SK-N-SH (cell line): ENCODE measurements at regions not wholly inside any gene's neighbourhood (a gene's known extent, or its start where the extent isn't known, plus 50 kb on each side); places are given as distances from the start of the nearest gene placed in this dataset.

Experiments
- CTCF ChIA-PET: fragments of 300-600, 350-600 bp; formaldehyde crosslinking; extraction: SDS; loops from one replicate; lab custom pipeline; 2021; lab: Yijun Ruan, JAX
- POLR2A ChIA-PET: fragments of 350-600 bp; sonication (Branson Sonifier 250); formaldehyde crosslinking; extraction: SDS; loops from one replicate; lab custom pipeline; 2020; ENCODE audit warnings: antibody characterized with exemption, inconsistent platforms; lab: Yijun Ruan, JAX
- DNase-seq: peaks from one replicate; pipeline ENCODE4 v3.0.0; 2012
- H2AFZ ChIP-seq: fragments of 200-600 bp; sonication (generic); 2 replicates; pipeline ENCODE4 v1.8.1; 2016; ENCODE audit warnings: antibody characterized with exemption, mild to moderate bottlenecking, low read depth
- H3F3A ChIP-seq: fragments of 200-600 bp; sonication (generic); replicated peaks from 2 replicates; pipeline ENCODE3; 2016; ENCODE audit warnings: antibody characterized with exemption, mild to moderate bottlenecking; ENCODE audit not compliant: insufficient read depth
- H3K27ac ChIP-seq, 2 experiments: fragments of 200-500 bp in 1 of 2; fragments of 200-600 bp in 1 of 2; sonication (Bioruptor generic) in 1 of 2; sonication (generic), shearing (Covaris generic) in 1 of 2; 2 replicates each; pipeline versions ENCODE4 v1.5.1 to v1.6.1; 2014 to 2016; ENCODE audit warnings: low read depth in 2 of 2, inconsistent platforms in 1 of 2, low read length in 1 of 2, mild to moderate bottlenecking in 1 of 2, mixed read lengths in 1 of 2
- H3K27me3 ChIP-seq: fragments of 200-600 bp; sonication (generic), shearing (Covaris generic); 2 replicates; pipeline ENCODE4 v1.6.1; 2016; ENCODE audit warnings: mixed run types; ENCODE audit not compliant: insufficient read depth
- H3K36me3 ChIP-seq, 2 experiments: fragments of 200-500 bp in 1 of 2; fragments of 200-600 bp in 1 of 2; sonication (Bioruptor generic) in 1 of 2; sonication (generic) in 1 of 2; replicated peaks in 1 of 2; 2 replicates each; pipeline versions ENCODE3 to v1.5.1; 2014 to 2016; ENCODE audit warnings: low read length in 1 of 2, mild to moderate bottlenecking in 1 of 2; ENCODE audit not compliant: insufficient read depth in 2 of 2, control insufficient read depth in 1 of 2
- H3K4me1 ChIP-seq, 2 experiments: fragments of 200-500 bp in 1 of 2; fragments of 200-600 bp in 1 of 2; sonication (Bioruptor generic) in 1 of 2; sonication (generic), shearing (Covaris generic) in 1 of 2; 2 replicates each; pipeline versions ENCODE4 v1.5.1 to v1.6.1; 2014 to 2016; ENCODE audit warnings: low read depth in 1 of 2, low read length in 1 of 2, mixed run types in 1 of 2; ENCODE audit not compliant: insufficient read depth in 2 of 2, control insufficient read depth in 1 of 2
- H3K4me2 ChIP-seq: fragments of 200-600 bp; sonication (generic), shearing (Covaris generic); 2 replicates; pipeline ENCODE4 v1.6.1; 2017; ENCODE audit warnings: mixed run types
- H3K4me3 ChIP-seq, 2 experiments: fragments of 200-500 bp in 1 of 2; fragments of 200-600 bp in 1 of 2; sonication (Bioruptor generic) in 1 of 2; sonication (generic), shearing (Covaris generic) in 1 of 2; 2 replicates each; pipeline versions ENCODE4 v1.5.1 to v1.8.1; 2014 to 2016; ENCODE audit warnings: low read depth in 2 of 2, inconsistent platforms in 1 of 2, low read length in 1 of 2, mild to moderate bottlenecking in 1 of 2, mixed read lengths in 1 of 2, moderate library complexity in 1 of 2
- H3K79me2 ChIP-seq: fragments of 200-600 bp; sonication (generic); 2 replicates; pipeline ENCODE4 v1.8.1; 2017; ENCODE audit warnings: mild to moderate bottlenecking; ENCODE audit not compliant: insufficient read depth
- H3K9ac ChIP-seq: fragments of 200-600 bp; sonication (generic); 2 replicates; pipeline ENCODE4 v1.6.1; 2017; ENCODE audit warnings: mixed run types
- H3K9me2 ChIP-seq: fragments of 200-600 bp; sonication (generic); 2 replicates; pipeline ENCODE4 v1.6.1; 2017; ENCODE audit warnings: mixed run types
- H3K9me3 ChIP-seq: fragments of 200-600 bp; sonication (generic); 2 replicates; pipeline ENCODE4 v1.6.1; 2017; ENCODE audit warnings: mixed run types, mild to moderate bottlenecking, moderate library complexity
- H4K20me1 ChIP-seq: fragments of 200-600 bp; sonication (generic); 2 replicates; pipeline ENCODE4 v1.6.1; 2017; ENCODE audit warnings: mild to moderate bottlenecking, mixed run types; ENCODE audit not compliant: insufficient read depth
- FOSL2 ChIP-seq: IDR thresholded peaks from 2 replicates; pipeline ENCODE4 v1.4.0; 2012; ENCODE audit warnings: low read depth, mild to moderate bottlenecking, moderate library complexity, borderline replicate concordance
- JUND ChIP-seq: IDR thresholded peaks from 2 replicates; pipeline ENCODE4 v1.4.0; 2012
- PBX3 ChIP-seq: IDR thresholded peaks from 2 replicates; pipeline ENCODE4; 2012
- RXRA ChIP-seq: IDR thresholded peaks from 2 replicates; pipeline ENCODE4 v1.4.0; 2012; ENCODE audit warnings: low read depth, mild to moderate bottlenecking, borderline replicate concordance
- SMC3 ChIP-seq: IDR thresholded peaks from 2 replicates; pipeline ENCODE4 v1.6.1; 2012; ENCODE audit warnings: low read depth, low read length, improper control_type of control experiment
- TCF12 ChIP-seq: IDR thresholded peaks from 2 replicates; pipeline ENCODE4 v1.4.0; 2012
- TEAD4 ChIP-seq: IDR thresholded peaks from 2 replicates; pipeline ENCODE4 v1.4.0; 2012; ENCODE audit warnings: mild to moderate bottlenecking, borderline replicate concordance; ENCODE audit not compliant: insufficient read depth
- WGBS: methylation state at CpG from one replicate; pipeline ENCODE4 v1.1.6; 2017; ENCODE audit warnings: low lambda C conversion rate; 5-methylcytosine and 5-hydroxymethylcytosine counted together

DNA sequence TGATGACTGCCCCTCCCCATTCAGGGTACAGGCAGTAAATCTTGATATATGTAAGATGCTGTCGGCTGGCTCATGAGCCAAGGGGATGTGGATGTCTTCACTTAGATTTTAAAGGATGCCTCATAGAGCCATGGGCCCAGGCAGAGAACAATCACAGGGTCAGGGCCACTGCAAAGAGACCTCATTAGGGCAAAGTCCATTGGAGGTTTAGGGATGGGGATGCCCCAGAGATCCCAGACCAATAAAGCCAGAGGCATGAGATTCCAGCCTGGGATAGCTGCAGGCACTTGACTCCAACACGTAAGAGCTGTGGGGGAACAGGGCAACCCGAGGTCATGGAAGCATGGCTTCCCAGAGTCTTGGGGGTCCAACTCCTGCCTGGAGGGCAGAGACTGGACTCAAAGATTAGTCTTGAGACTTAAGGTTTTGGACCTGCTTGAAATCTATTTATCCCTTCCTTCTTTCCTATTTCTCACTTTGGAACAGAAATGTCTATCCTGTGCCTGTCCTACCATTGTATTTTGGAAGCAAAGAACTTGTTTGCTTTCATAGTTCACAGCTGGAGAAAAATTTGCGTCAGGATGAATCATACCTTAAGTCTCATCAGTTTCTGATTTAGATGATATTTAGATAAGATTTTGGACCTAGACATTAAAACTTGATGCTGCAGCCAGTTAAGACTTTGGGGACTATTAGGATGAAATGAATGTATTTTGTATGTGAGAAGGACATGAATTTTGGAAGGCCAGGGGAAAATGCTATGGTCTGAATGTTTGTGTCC, 101.3 kb upstream of the ADRA1B start:
- no peaks in the 10 kb centered on the region for H3K9me2 ChIP-seq
- WGBS: 37% methylated on average over 4 of the region's 4 CpGs
- H3K4me1 ChIP-seq: 0 out of 4 replicates have a peak, but pooled peaks cover 0 to 4% of the 10 kb centered on the region in 2 experiments
- POLR2A ChIA-PET: no interaction called here
- no peak overlapping the region for H3K9ac ChIP-seq
- H3K36me3 ChIP-seq: no peaks in the 10 kb centered on the region
- no peak overlapping the region for H3K27ac ChIP-seq
- no peaks in the 10 kb centered on the region for H3K27me3 ChIP-seq
- no peak overlapping the region for H3K4me3 ChIP-seq
- H3K4me2 ChIP-seq: no peak overlapping the region
- H4K20me1 ChIP-seq: no peaks in the 10 kb centered on the region
- TF ChIP-seq TCF12: peak; percentile 69
- peak; percentile 29; the same call in 1 of the 2 replicates for TF ChIP-seq JUND
- TF ChIP-seq RXRA: 0 out of 2 replicates have a peak, but pooled peaks have one; percentile 14
- TF ChIP-seq SMC3: no peak
- TF ChIP-seq FOSL2: peak; percentile 24; the same call in 1 of the 2 replicates
- no peak for TF ChIP-seq TEAD4
- TF ChIP-seq, all 33 proteins: peak for 4
- Histone ChIP-seq H2AFZ (no peak overlapping the region), H3K9me3 (no peaks in the 10 kb centered on the region), H3F3A (no peaks in the 10 kb centered on the region), H3K79me2 (no peaks in the 10 kb centered on the region)
- CTCF ChIA-PET: no interaction called here
- no peak for DNase-seq

GRCh38 chr5:159817262-159818029, 98.8 kb upstream of the ADRA1B start:
- H3K4me2 ChIP-seq: no peak overlapping the region

More at GRCh38 chr5:159817262-159818029, 98.8 kb upstream of the ADRA1B start:
- 50% methylated on average over 5 of the region's 5 CpGs for WGBS
- Histone ChIP-seq H3K27me3 (no peaks in the 10 kb centered on the region), H3K4me1 (0 out of 4 replicates have a peak, but pooled peaks cover 0 to 4% of the 10 kb centered on the region in 2 experiments), H3K27ac (no peak overlapping the region), H4K20me1 (no peaks in the 10 kb centered on the region), H3K9me3 (no peaks in the 10 kb centered on the region)
- TF ChIP-seq PBX3: no peak
- peak; percentile 17; the same call in 1 of the 2 replicates for TF ChIP-seq TCF12
- TF ChIP-seq, all 33 proteins: peak for 1
- Histone ChIP-seq H3F3A (no peaks in the 10 kb centered on the region), H3K9ac (no peak overlapping the region), H2AFZ (no peak overlapping the region), H3K79me2 (no peaks in the 10 kb centered on the region), H3K4me3 (no peak overlapping the region), H3K36me3 (no peaks in the 10 kb centered on the region), H3K9me2 (no peaks in the 10 kb centered on the region)
- ChIA-PET POLR2A (no interaction called here), CTCF (interaction anchor here (1.2 kb wide), 1 partner anchor 170 kb away, joined by 4 read pairs; no protein-coding TSS in a partner anchor)
- no peak for DNase-seq
